ENCODE measurements at regions not wholly inside any gene's neighbourhood (a gene's known extent, or its start where the extent isn't known, plus 50 kb on each side); places are given as distances from the start of the nearest gene placed in this dataset.

GRCh38 chr3:72187131-72187530 is 402.2 kb upstream of the PROK2 start:
- no peak overlapping the region for H3K4me3 ChIP-seq (replicated peaks in 1 of 3; ENCODE audit: insufficient read depth in 1 of 3, low read depth in 1 of 3, low read length in 3 of 3)
- H4K20me1 ChIP-seq (replicated peaks; ENCODE audit: control insufficient read depth, extremely low read depth, insufficient read depth, low read length), result no peaks in the 10 kb centered on the region
- BruUV-seq (replicated peaks), result no TSS peak
- dilution Hi-C loops (cut with MboI; ENCODE audit: extremely low pct_ligation_motif_present, low sequenced_read_pairs) (no loop called here), intact Hi-C loops (cut with micrococcal nuclease) (loop anchor here (10.0 kb wide), 1 partner anchor 258 kb away; the partner anchor contains the start of gene RYBP)
- H3K9ac ChIP-seq (replicated peaks; ENCODE audit: extremely low read depth, insufficient read depth, low read length), result no peak overlapping the region
- H3K36me3 ChIP-seq (ENCODE audit: control insufficient read depth in 2 of 2, extremely low read depth in 1 of 2, insufficient read depth in 2 of 2, low read length in 2 of 2), result no peaks in the 10 kb centered on the region
- H2AFZ ChIP-seq (ENCODE audit: low read depth, low read length), result no peak overlapping the region
- H3K27me3 ChIP-seq (ENCODE audit: control insufficient read depth in 2 of 2, insufficient read depth in 2 of 2, low read length in 2 of 2), result no peaks in the 10 kb centered on the region
- no peaks in the 10 kb centered on the region for H3K79me2 ChIP-seq (ENCODE audit: control insufficient read depth, insufficient read depth, low read length)
- FAIRE-seq (no peak), DNase-seq (ENCODE audit: low read depth, low spot score) (no peak)
- H3K9me3 ChIP-seq (replicated peaks; ENCODE audit: control insufficient read depth, insufficient read depth, low read length), result no peaks in the 10 kb centered on the region
- H3K4me1 ChIP-seq (ENCODE audit: control insufficient read depth, extremely low read depth, insufficient read depth, low read length), result peaks cover 14% of the 10 kb centered on the region
- no peak overlapping the region for H3K4me2 ChIP-seq (ENCODE audit: insufficient read depth, low read length)
- ChIA-PET CTCF (no interaction called here), POLR2A (no interaction called here)
- H3K9me1 ChIP-seq (replicated peaks; ENCODE audit: control insufficient read depth, extremely low read depth, insufficient read depth, low read length), result no peaks in the 10 kb centered on the region
- no peak overlapping the region for H3K27ac ChIP-seq (ENCODE audit: insufficient read depth, low read depth, low read length)
- no peak for TF ChIP-seq GATA2 (IDR thresholded peaks at IDR 0.05; ENCODE audit: insufficient read depth, insufficient read length, low read depth, low read length)
- TF ChIP-seq JUN (IDR thresholded peaks at IDR 0.05; ENCODE audit: borderline replicate concordance, insufficient read depth, insufficient read length, low read depth), result no peak
- TF ChIP-seq POLR2AphosphoS5 (IDR thresholded peaks at IDR 0.05; ENCODE audit: insufficient read depth, low read depth, low read length), result no peak
- TF ChIP-seq MAX (IDR thresholded peaks at IDR 0.05; ENCODE audit: insufficient read depth, insufficient read length), result no peak
- no peak for TF ChIP-seq FOS (IDR thresholded peaks at IDR 0.05; ENCODE audit: borderline replicate concordance, insufficient read depth, low read length)
- TF ChIP-seq MYC (IDR thresholded peaks at IDR 0.05; ENCODE audit: low read depth, low read length), result no peak

GRCh38 chr3:72186400-72186855 is 401.5 kb upstream of the PROK2 start:
- peak; percentile 77 for DNase-seq (ENCODE audit: low read depth, low spot score)
- TF ChIP-seq EZH2 (IDR thresholded peaks at IDR 0.05; ENCODE audit: borderline replicate concordance, low read depth, low read length, severe bottlenecking), result no peak
- TF ChIP-seq POLR2AphosphoS5 (IDR thresholded peaks at IDR 0.05; ENCODE audit: insufficient read depth, low read depth, low read length), result peak; percentile 34
- peak; percentile 29 for TF ChIP-seq JUN (IDR thresholded peaks at IDR 0.05; ENCODE audit: borderline replicate concordance, insufficient read depth, insufficient read length, low read depth)
- peak; percentile 18 for TF ChIP-seq GATA2 (IDR thresholded peaks at IDR 0.05; ENCODE audit: insufficient read depth, insufficient read length, low read depth, low read length)
- peak; percentile 2 for TF ChIP-seq FOS (IDR thresholded peaks at IDR 0.05; ENCODE audit: borderline replicate concordance, insufficient read depth, low read length)
- Histone ChIP-seq H3K79me2 (ENCODE audit: control insufficient read depth, insufficient read depth, low read length) (no peaks in the 10 kb centered on the region), H3K9ac (replicated peaks; ENCODE audit: extremely low read depth, insufficient read depth, low read length) (no peak overlapping the region), H3K27ac (ENCODE audit: insufficient read depth, low read depth, low read length) (no peak overlapping the region), H3K36me3 (ENCODE audit: control insufficient read depth in 2 of 2, extremely low read depth in 1 of 2, insufficient read depth in 2 of 2, low read length in 2 of 2) (no peaks in the 10 kb centered on the region), H3K9me3 (replicated peaks; ENCODE audit: control insufficient read depth, insufficient read depth, low read length) (no peaks in the 10 kb centered on the region), H2AFZ (ENCODE audit: low read depth, low read length) (peak overlapping the region; percentile 55), H3K4me1 (ENCODE audit: control insufficient read depth, extremely low read depth, insufficient read depth, low read length) (peaks cover 14% of the 10 kb centered on the region), H3K27me3 (ENCODE audit: control insufficient read depth in 2 of 2, insufficient read depth in 2 of 2, low read length in 2 of 2) (peaks cover 0 to 2% of the 10 kb centered on the region in 2 experiments), H3K9me1 (replicated peaks; ENCODE audit: control insufficient read depth, extremely low read depth, insufficient read depth, low read length) (no peaks in the 10 kb centered on the region), H3K4me2 (ENCODE audit: insufficient read depth, low read length) (peak overlapping the region; percentile 56), H3K4me3 (replicated peaks in 1 of 3; ENCODE audit: insufficient read depth in 1 of 3, low read depth in 1 of 3, low read length in 3 of 3) (no peak overlapping the region), H4K20me1 (replicated peaks; ENCODE audit: control insufficient read depth, extremely low read depth, insufficient read depth, low read length) (no peaks in the 10 kb centered on the region)
- dilution Hi-C loops (cut with MboI; ENCODE audit: extremely low pct_ligation_motif_present, low sequenced_read_pairs), result no loop called here
- intact Hi-C loops (cut with micrococcal nuclease), result loop anchor here (10.0 kb wide), 1 partner anchor 258 kb away; the partner anchor contains the start of gene RYBP
- CTCF ChIA-PET, result no interaction called here
- POLR2A ChIA-PET, result no interaction called here
- peak; percentile 96 for FAIRE-seq
- BruUV-seq (replicated peaks), result no TSS peak

All from endothelial cell of umbilical vein (primary cell).